HL-60 (cell line): ENCODE measurements at regions not wholly inside any gene's neighbourhood (a gene's known extent, or its start where the extent isn't known, plus 50 kb on each side); places are given as distances from the start of the nearest gene placed in this dataset.

Experiments
- GABPA ChIP-seq: IDR thresholded peaks from 2 replicates; pipeline ENCODE4 v1.6.1; 2012; ENCODE audit warnings: low read depth
- POLR2AphosphoS5 ChIP-seq: IDR thresholded peaks from 2 replicates; pipeline ENCODE4 v1.6.1; 2012; ENCODE audit warnings: low read depth
- TF ChIP-seq, protein P1 (sequence below): IDR thresholded peaks from one replicate; pipeline ENCODE4 v1.5.1; 2011; ENCODE audit warnings: low read length, control low read depth, inconsistent platforms; ENCODE audit not compliant: insufficient read depth

GRCh38 chr4:114378305-114378903 lies 220.2 kb upstream of the UGT8 start:
- TF ChIP-seq, protein P1, sequence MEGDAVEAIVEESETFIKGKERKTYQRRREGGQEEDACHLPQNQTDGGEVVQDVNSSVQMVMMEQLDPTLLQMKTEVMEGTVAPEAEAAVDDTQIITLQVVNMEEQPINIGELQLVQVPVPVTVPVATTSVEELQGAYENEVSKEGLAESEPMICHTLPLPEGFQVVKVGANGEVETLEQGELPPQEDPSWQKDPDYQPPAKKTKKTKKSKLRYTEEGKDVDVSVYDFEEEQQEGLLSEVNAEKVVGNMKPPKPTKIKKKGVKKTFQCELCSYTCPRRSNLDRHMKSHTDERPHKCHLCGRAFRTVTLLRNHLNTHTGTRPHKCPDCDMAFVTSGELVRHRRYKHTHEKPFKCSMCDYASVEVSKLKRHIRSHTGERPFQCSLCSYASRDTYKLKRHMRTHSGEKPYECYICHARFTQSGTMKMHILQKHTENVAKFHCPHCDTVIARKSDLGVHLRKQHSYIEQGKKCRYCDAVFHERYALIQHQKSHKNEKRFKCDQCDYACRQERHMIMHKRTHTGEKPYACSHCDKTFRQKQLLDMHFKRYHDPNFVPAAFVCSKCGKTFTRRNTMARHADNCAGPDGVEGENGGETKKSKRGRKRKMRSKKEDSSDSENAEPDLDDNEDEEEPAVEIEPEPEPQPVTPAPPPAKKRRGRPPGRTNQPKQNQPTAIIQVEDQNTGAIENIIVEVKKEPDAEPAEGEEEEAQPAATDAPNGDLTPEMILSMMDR: no peak
- TF ChIP-seq POLR2AphosphoS5: no peak
- TF ChIP-seq GABPA: no peak
